PFSK-1 (cell line): ENCODE measurements at regions not wholly inside any gene's neighbourhood (a gene's known extent, or its start where the extent isn't known, plus 50 kb on each side); places are given as distances from the start of the nearest gene placed in this dataset.

Experiments used
- FOXP2 ChIP-seq: optimal IDR thresholded peaks from 2 replicates; pipeline ENCODE3; 2011; ENCODE audit warnings: borderline replicate concordance, control low read depth, inconsistent platforms; ENCODE audit not compliant: insufficient read depth; ENCODE audit errors: extremely low read length, extremely low read depth
- POLR2AphosphoS5 ChIP-seq: IDR thresholded peaks from 2 replicates; pipeline ENCODE4 v1.6.1; 2012; ENCODE audit warnings: low read depth, mild to moderate bottlenecking, control low read depth, low read length, moderate library complexity
- SIN3A ChIP-seq: IDR thresholded peaks from 2 replicates; pipeline ENCODE4 v1.6.1; 2012; ENCODE audit warnings: mild to moderate bottlenecking, low read length, moderate library complexity, borderline replicate concordance; ENCODE audit not compliant: insufficient read depth
- TAF1 ChIP-seq: IDR thresholded peaks from 2 replicates; pipeline ENCODE4 v1.6.1; 2012; ENCODE audit warnings: low read length, control low read depth, borderline replicate concordance; ENCODE audit not compliant: insufficient read depth
- TF ChIP-seq, protein P1 (sequence below), 2 experiments: IDR thresholded peaks; 2 replicates each; pipeline versions ENCODE4 v1.6.1 to v1.8.0; 2011 to 2012; ENCODE audit warnings: low read depth in 2 of 2, low read length in 2 of 2, control low read depth in 1 of 2, inconsistent platforms in 1 of 2, mild to moderate bottlenecking in 1 of 2, moderate library complexity in 1 of 2; ENCODE audit not compliant: insufficient read depth in 1 of 2

DNA sequence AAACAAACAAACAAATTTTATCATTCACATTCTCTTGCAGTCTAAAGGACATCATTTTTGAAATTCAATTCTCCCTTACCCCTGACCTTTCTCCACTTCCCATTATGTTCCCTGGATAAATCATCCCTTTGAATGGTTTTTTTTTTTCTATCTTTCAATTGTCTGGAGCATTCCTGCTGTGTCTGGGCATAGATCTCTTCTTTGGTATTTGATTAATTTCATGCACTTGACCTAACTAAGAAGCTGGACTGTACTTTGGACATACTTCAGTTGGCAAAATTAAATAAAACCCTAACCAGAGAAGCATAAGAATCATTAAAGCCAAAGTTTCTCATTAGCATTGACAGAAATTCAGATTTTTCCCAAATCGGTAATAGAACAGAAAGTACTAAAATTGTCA lies 163.6 kb upstream of the BMP4 start:
- TF ChIP-seq TAF1 (no peak), POLR2AphosphoS5 (no peak), SIN3A (no peak), FOXP2 (no peak)
- TF ChIP-seq, protein P1, sequence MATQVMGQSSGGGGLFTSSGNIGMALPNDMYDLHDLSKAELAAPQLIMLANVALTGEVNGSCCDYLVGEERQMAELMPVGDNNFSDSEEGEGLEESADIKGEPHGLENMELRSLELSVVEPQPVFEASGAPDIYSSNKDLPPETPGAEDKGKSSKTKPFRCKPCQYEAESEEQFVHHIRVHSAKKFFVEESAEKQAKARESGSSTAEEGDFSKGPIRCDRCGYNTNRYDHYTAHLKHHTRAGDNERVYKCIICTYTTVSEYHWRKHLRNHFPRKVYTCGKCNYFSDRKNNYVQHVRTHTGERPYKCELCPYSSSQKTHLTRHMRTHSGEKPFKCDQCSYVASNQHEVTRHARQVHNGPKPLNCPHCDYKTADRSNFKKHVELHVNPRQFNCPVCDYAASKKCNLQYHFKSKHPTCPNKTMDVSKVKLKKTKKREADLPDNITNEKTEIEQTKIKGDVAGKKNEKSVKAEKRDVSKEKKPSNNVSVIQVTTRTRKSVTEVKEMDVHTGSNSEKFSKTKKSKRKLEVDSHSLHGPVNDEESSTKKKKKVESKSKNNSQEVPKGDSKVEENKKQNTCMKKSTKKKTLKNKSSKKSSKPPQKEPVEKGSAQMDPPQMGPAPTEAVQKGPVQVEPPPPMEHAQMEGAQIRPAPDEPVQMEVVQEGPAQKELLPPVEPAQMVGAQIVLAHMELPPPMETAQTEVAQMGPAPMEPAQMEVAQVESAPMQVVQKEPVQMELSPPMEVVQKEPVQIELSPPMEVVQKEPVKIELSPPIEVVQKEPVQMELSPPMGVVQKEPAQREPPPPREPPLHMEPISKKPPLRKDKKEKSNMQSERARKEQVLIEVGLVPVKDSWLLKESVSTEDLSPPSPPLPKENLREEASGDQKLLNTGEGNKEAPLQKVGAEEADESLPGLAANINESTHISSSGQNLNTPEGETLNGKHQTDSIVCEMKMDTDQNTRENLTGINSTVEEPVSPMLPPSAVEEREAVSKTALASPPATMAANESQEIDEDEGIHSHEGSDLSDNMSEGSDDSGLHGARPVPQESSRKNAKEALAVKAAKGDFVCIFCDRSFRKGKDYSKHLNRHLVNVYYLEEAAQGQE (IDR thresholded peaks at IDR 0.05; ENCODE audit: insufficient read depth in 1 of 2, low read depth in 2 of 2, low read length in 2 of 2), result no peak
